WERI-Rb-1 (cell line): ENCODE measurements at regions not wholly inside any gene's neighbourhood (a gene's known extent, or its start where the extent isn't known, plus 50 kb on each side); places are given as distances from the start of the nearest gene placed in this dataset.

ENCODE experiments used
- DNase-seq: peaks from one replicate; pipeline ENCODE4 v3.0.0-alpha.2; 2020
- H3K27ac ChIP-seq: fragments of 250-450 bp; sonication (Bioruptor Pico); 2 replicates; pipeline ENCODE4 v1.5.1; 2020; ENCODE audit warnings: mild to moderate bottlenecking, moderate library complexity
- H3K27me3 ChIP-seq: fragments of 250-450 bp; sonication (Bioruptor Pico); 2 replicates; pipeline ENCODE4 v1.5.1; 2021; ENCODE audit warnings: mild to moderate bottlenecking, low read depth, moderate library complexity; ENCODE audit not compliant: insufficient read depth, severe bottlenecking
- H3K36me3 ChIP-seq: fragments of 250-450 bp; sonication (Bioruptor Pico); 2 replicates; pipeline ENCODE4 v1.5.1; 2020; ENCODE audit warnings: mild to moderate bottlenecking, moderate library complexity
- H3K4me3 ChIP-seq: 2 replicates; pipeline ENCODE4 v1.5.1; 2011; ENCODE audit warnings: low read depth, mild to moderate bottlenecking, control low read depth, low read length
- H3K9me3 ChIP-seq: fragments of 250-450 bp; sonication (Bioruptor Pico); 2 replicates; pipeline ENCODE4 v1.5.1; 2021; ENCODE audit warnings: mild to moderate bottlenecking, moderate library complexity; ENCODE audit not compliant: severe bottlenecking
- CTCF ChIP-seq: IDR thresholded peaks from 2 replicates; pipeline ENCODE4 v1.5.1; 2011; ENCODE audit warnings: low read depth, mild to moderate bottlenecking, control low read depth, inconsistent platforms, low read length

DNA sequence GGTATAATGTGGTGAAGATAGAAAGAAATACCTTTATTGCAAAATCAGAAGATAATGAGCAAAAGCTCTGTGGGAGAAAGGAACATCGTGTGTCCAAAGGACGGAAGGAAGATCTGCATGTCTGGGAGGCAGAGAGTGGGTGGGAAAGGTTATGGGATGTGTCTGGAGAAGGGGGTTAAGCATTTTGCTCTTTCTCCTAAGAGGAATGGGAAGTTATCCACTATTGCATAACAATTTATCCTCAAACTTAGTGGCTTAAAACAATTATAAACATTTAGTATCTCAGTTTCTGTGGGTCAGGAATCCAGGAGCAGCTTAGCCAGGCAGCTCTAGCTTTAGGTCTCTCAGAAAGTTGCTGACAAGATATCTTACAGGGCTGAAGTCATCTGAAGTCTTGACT is 229.1 kb upstream of the CITED2 start:
- Histone ChIP-seq H3K27ac (no peak overlapping the region), H3K36me3 (no peaks in the 10 kb centered on the region), H3K9me3 (no peaks in the 10 kb centered on the region), H3K4me3 (no peak overlapping the region), H3K27me3 (no peaks in the 10 kb centered on the region)
- no peak for DNase-seq
- no peak for TF ChIP-seq CTCF

DNA sequence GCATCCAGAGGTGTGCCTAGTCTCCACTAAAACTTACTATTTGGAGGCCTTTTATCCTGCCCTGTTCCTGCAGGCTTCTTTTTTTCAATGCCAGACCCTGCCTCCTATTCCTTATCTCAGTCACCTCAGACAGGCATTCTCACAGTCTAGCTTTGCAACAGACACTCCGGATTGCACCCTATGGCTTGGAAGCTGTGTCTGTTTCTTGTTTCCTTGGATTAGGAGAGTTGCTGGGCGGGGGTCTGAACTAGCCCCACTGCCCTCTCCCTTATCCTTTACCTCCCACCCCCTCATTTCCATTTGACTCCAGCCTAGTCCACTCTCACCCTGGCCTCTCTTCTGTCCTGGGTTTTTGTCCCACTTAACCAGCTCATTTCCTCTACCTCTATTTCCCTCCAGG is 228.1 kb upstream of the CITED2 start:
- TF ChIP-seq CTCF = no peak
- DNase-seq = no peak
- H3K36me3 ChIP-seq = no peaks in the 10 kb centered on the region
- no peak overlapping the region for H3K4me3 ChIP-seq
- no peaks in the 10 kb centered on the region for H3K9me3 ChIP-seq
- no peaks in the 10 kb centered on the region for H3K27me3 ChIP-seq
- no peak overlapping the region for H3K27ac ChIP-seq

DNA sequence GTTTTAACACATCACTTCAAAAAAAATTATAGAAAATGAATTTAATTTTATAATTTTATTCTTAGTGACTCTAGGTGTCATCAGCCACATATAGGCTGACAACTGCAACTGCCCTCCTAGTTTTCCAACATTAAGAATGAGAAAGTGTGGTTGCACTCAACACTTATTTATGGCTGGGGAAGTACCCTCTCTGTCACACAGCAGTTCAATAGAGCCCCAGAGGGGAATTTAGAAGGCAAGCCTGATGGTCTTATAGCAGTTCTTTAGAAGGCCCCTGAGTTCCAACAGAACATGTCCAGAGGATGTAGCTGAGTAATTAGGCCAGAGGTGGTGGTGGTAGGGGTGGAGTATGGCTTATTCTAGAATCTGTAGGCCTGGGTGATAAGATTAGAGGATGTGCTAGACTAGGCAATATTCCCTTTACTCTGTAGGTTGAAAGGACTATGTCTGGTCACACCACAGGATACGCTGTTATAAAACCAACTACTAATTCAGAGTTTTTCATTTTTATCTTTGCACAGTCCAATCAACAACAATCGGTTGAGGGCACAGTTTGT is 226.5 kb upstream of the CITED2 start:
- DNase-seq = no peak
- Histone ChIP-seq H3K9me3 (no peaks in the 10 kb centered on the region), H3K27me3 (no peaks in the 10 kb centered on the region), H3K4me3 (no peak overlapping the region), H3K27ac (no peak overlapping the region), H3K36me3 (no peaks in the 10 kb centered on the region)
- TF ChIP-seq CTCF = no peak

DNA sequence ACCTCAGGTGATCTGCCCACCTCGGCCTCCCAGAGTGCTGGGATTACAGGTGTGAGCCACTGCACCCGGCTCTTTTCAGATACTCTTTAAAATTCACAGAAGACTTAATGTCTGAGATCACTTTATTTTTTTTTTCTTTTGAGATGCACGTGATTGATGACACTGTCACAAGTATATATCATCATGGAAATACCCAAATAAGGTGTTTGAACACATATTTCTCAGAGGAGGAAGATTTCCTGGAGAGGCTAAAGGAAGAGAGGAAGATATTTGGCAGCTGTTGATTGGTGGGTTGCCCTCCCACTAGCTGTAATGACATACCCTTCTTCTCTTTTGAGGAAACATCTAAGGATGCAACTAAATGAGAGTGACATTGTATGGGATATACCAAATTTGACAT is 225.9 kb upstream of the CITED2 start:
- DNase-seq = no peak
- H3K36me3 ChIP-seq = no peaks in the 10 kb centered on the region
- no peaks in the 10 kb centered on the region for H3K27me3 ChIP-seq
- H3K27ac ChIP-seq = no peak overlapping the region
- TF ChIP-seq CTCF = no peak
- H3K4me3 ChIP-seq = no peak overlapping the region
- H3K9me3 ChIP-seq = no peaks in the 10 kb centered on the region

GRCh38 chr6:139597771-139598755 is 223.6 kb upstream of the CITED2 start:
- H3K27ac ChIP-seq = no peak overlapping the region
- no peak for TF ChIP-seq CTCF

More at GRCh38 chr6:139597771-139598755, 223.6 kb upstream of the CITED2 start:
- H3K9me3 ChIP-seq = no peaks in the 10 kb centered on the region
- DNase-seq = no peak
- no peak overlapping the region for H3K4me3 ChIP-seq
- no peaks in the 10 kb centered on the region for H3K27me3 ChIP-seq
- H3K36me3 ChIP-seq = no peaks in the 10 kb centered on the region
